GM21526 (cell line): ENCODE measurements at regions not wholly inside any gene's neighbourhood (a gene's known extent, or its start where the extent isn't known, plus 50 kb on each side); places are given as distances from the start of the nearest gene placed in this dataset.
"Not testable (repeated sequence)": the region's sequence is repeated elsewhere in the genome, so short reads cannot be mapped to it uniquely, and the experiment has no call there.

ENCODE experiments used
- ATAC-seq: cut with Tn5 transposase; IDR thresholded peaks from one replicate; pipeline ENCODE4 v1.9.1; 2021; ENCODE audit warnings: moderate library complexity; ENCODE audit not compliant: unreplicated experiment, low FRiP score

- no peak for ATAC-seq
These were observed 101.1 kb upstream of the ABCB5 start for GRCh38 chr7:20514364-20514763.

GRCh38 chr7:20519645-20520044, 95.8 kb upstream of the ABCB5 start:
- ATAC-seq = no peak

GRCh38 chr7:20520530-20520929, 94.9 kb upstream of the ABCB5 start:
- no peak for ATAC-seq

GRCh38 chr7:20521243-20521642, 94.2 kb upstream of the ABCB5 start:
- ATAC-seq = no peak

- no peak for ATAC-seq
These were observed 86.2 kb upstream of the ABCB5 start for GRCh38 chr7:20529260-20529659.

GRCh38 chr7:20532890-20533289, 82.6 kb upstream of the ABCB5 start:
- no peak for ATAC-seq

GRCh38 chr7:20534543-20534942, 80.9 kb upstream of the ABCB5 start:
- no peak for ATAC-seq

- no peak for ATAC-seq
These were observed 79.9 kb upstream of the ABCB5 start for GRCh38 chr7:20535541-20535940.

- ATAC-seq = no peak
These were observed 76.3 kb upstream of the ABCB5 start for GRCh38 chr7:20539201-20539600.

- ATAC-seq = peak; percentile 68
These were observed 73.7 kb upstream of the ABCB5 start for GRCh38 chr7:20541608-20542349.

- ATAC-seq = no peak
These were observed 72.9 kb upstream of the ABCB5 start for GRCh38 chr7:20542594-20542993.

- no peak for ATAC-seq
These were observed 72.0 kb upstream of the ABCB5 start for GRCh38 chr7:20543500-20543899.

GRCh38 chr7:20545016-20545415, 70.5 kb upstream of the ABCB5 start:
- no peak for ATAC-seq

GRCh38 chr7:20546958-20547357, 68.5 kb upstream of the ABCB5 start:
- not testable (repeated sequence) for ATAC-seq

GRCh38 chr7:20554072-20554471, 61.4 kb upstream of the ABCB5 start:
- no peak for ATAC-seq

GRCh38 chr7:20556091-20556490, 59.4 kb upstream of the ABCB5 start:
- ATAC-seq = no peak

- no peak for ATAC-seq
These were observed 58.4 kb upstream of the ABCB5 start for GRCh38 chr7:20557116-20557515.

- ATAC-seq = no peak
These were observed 56.3 kb upstream of the ABCB5 start for GRCh38 chr7:20558963-20559716.

GRCh38 chr7:20559883-20560282, 55.6 kb upstream of the ABCB5 start:
- no peak for ATAC-seq

- ATAC-seq = no peak
These were observed 54.9 kb upstream of the ABCB5 start for GRCh38 chr7:20560325-20561180.

- no peak for ATAC-seq
These were observed 54.0 kb upstream of the ABCB5 start for GRCh38 chr7:20561466-20561865.
